ENCODE measurements at regions not wholly inside any gene's neighbourhood (a gene's known extent, or its start where the extent isn't known, plus 50 kb on each side); places are given as distances from the start of the nearest gene placed in this dataset.

GRCh38 chr20:12321736-12322135 lies 404.0 kb downstream of the BTBD3 start:
- TF ChIP-seq POLR2A (IDR thresholded peaks at IDR 0.05) (no peak), POLR2AphosphoS5 (IDR thresholded peaks at IDR 0.05) (no peak)
